Erythroblast (primary cell): ENCODE measurements at regions not wholly inside any gene's neighbourhood (a gene's known extent, or its start where the extent isn't known, plus 50 kb on each side); places are given as distances from the start of the nearest gene placed in this dataset.

ENCODE experiments used
- GATA1 ChIP-seq: IDR thresholded peaks from 2 replicates; pipeline ENCODE4 v1.6.1; 2011; ENCODE audit warnings: low read depth, mild to moderate bottlenecking, control low read depth, low read length, moderate library complexity
- POLR2A ChIP-seq: IDR thresholded peaks from 2 replicates; pipeline ENCODE4 v1.6.1; 2011; ENCODE audit warnings: mild to moderate bottlenecking, low read length

- TF ChIP-seq POLR2A: no peak
- no peak for TF ChIP-seq GATA1
Observed at GRCh38 chr12:124699909-124700308, 132.5 kb upstream of the NCOR2 start.
